ENCODE measurements at regions not wholly inside any gene's neighbourhood (a gene's known extent, or its start where the extent isn't known, plus 50 kb on each side); places are given as distances from the start of the nearest gene placed in this dataset.

DNA sequence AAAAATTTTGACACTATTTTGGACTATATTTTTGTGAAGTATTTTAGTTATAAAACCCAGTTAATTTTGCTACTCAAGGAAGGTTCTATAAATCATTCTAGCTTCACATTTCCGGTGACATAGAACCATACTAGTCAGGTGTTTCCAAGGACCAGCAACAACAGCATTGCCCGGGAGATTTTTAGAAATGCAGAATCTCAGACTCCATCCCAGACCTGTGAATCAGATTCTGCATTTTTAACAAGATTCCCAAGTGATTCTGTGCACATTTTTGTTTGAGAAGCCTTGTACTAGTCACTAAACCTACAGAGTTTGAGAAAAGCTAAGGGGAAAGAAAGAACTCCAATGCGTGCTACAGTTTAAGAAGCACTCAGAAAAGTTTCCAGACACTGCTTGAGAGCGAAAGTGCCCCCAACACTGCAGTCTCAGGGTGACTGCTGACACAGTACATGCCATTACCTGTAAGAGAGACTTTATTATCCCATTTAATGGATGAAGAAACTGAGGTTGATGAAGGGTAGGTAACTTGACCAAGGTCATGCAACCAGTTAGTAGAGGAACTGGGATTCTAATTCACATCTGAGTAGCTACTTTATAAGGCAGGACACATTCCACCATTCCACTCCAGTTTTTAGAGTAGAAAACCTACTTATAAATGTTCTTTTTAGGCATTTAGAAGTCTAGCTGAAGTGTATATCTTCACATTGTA lies 49.7 kb upstream of the USP3 start:
- DNase-seq (ENCODE audit: low read depth in 2 of 3, low spot score in 2 of 3), result peak in 1 of 3 donors; percentile 31

Measured in hematopoietic multipotent progenitor cell (in vitro differentiated cells).